ENCODE measurements at regions not wholly inside any gene's neighbourhood (a gene's known extent, or its start where the extent isn't known, plus 50 kb on each side); places are given as distances from the start of the nearest gene placed in this dataset.

GRCh38 chr10:9719246-9719645 is 1298.4 kb upstream of the CELF2 start:
- no peak for DNase-seq

GRCh38 chr10:9733766-9734165 is 1283.9 kb upstream of the CELF2 start:
- no peak for DNase-seq

- no peak for DNase-seq
Observed at GRCh38 chr10:9734218-9734617, 1283.5 kb upstream of the CELF2 start.

GRCh38 chr10:9735731-9736130 is 1281.9 kb upstream of the CELF2 start:
- no peak for DNase-seq

- DNase-seq, result no peak
Observed at GRCh38 chr10:9743639-9744038, 1274.0 kb upstream of the CELF2 start.

GRCh38 chr10:9745158-9745557 is 1272.5 kb upstream of the CELF2 start:
- no peak for DNase-seq

- DNase-seq, result no peak
Observed at GRCh38 chr10:9757176-9757575, 1260.5 kb upstream of the CELF2 start.

- no peak for DNase-seq
Observed at GRCh38 chr10:9759596-9759995, 1258.1 kb upstream of the CELF2 start.

GRCh38 chr10:9762966-9763656 is 1254.6 kb upstream of the CELF2 start:
- DNase-seq, result no peak

- DNase-seq, result no peak
Observed at GRCh38 chr10:9766762-9767161, 1250.9 kb upstream of the CELF2 start.

GRCh38 chr10:9781666-9782065 is 1236.0 kb upstream of the CELF2 start:
- DNase-seq, result no peak

- DNase-seq, result no peak
Observed at GRCh38 chr10:9786101-9786500, 1231.6 kb upstream of the CELF2 start.

- DNase-seq, result no peak
Observed at GRCh38 chr10:9786576-9786975, 1231.1 kb upstream of the CELF2 start.

- DNase-seq, result no peak
Observed at GRCh38 chr10:9789996-9790395, 1227.7 kb upstream of the CELF2 start.

- no peak for DNase-seq
Observed at GRCh38 chr10:9792181-9792580, 1225.5 kb upstream of the CELF2 start.

- DNase-seq, result no peak
Observed at GRCh38 chr10:9796564-9796963, 1221.1 kb upstream of the CELF2 start.

- DNase-seq, result no peak
Observed at GRCh38 chr10:9800011-9800410, 1217.7 kb upstream of the CELF2 start.

- no peak for DNase-seq
Observed at GRCh38 chr10:9800571-9800970, 1217.1 kb upstream of the CELF2 start.

- no peak for DNase-seq
Observed at GRCh38 chr10:9807846-9808245, 1209.8 kb upstream of the CELF2 start.

- no peak for DNase-seq
Observed at GRCh38 chr10:9811601-9812000, 1206.1 kb upstream of the CELF2 start.

- no peak for DNase-seq
Observed at GRCh38 chr10:9814285-9814864, 1203.3 kb upstream of the CELF2 start.

GRCh38 chr10:9819756-9820494 is 1197.7 kb upstream of the CELF2 start:
- DNase-seq, result no peak

- no peak for DNase-seq
Observed at GRCh38 chr10:9823268-9823930, 1194.3 kb upstream of the CELF2 start.

- DNase-seq, result no peak
Observed at GRCh38 chr10:9824631-9825071, 1193.0 kb upstream of the CELF2 start.
